ENCODE measurements at regions not wholly inside any gene's neighbourhood (a gene's known extent, or its start where the extent isn't known, plus 50 kb on each side); places are given as distances from the start of the nearest gene placed in this dataset.

DNA sequence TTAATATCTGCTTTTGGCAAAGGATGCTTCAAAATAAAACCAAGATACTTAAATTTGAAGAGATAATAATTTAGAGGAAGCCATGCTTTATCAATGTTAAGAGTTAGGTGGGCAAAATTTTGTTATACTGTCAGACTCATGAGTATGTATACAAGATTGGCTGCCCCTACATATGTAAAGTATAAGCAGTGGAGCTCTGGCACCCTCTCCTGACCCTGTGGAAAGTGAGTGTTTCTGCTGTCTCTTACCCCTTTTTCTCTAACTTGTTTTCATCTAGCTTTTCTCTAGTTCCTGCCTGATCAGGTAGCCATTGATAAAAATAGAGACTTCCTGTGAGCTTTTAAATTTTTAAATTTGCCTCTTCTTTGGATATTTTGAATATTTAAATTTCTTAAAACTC lies 710.9 kb upstream of the SPRY2 start:
- no peaks in the 10 kb centered on the region for H3K36me3 ChIP-seq (replicated peaks in 1 of 2; ENCODE audit: control insufficient read depth in 1 of 2, insufficient read depth in 2 of 2, low read length in 2 of 2)

DNA sequence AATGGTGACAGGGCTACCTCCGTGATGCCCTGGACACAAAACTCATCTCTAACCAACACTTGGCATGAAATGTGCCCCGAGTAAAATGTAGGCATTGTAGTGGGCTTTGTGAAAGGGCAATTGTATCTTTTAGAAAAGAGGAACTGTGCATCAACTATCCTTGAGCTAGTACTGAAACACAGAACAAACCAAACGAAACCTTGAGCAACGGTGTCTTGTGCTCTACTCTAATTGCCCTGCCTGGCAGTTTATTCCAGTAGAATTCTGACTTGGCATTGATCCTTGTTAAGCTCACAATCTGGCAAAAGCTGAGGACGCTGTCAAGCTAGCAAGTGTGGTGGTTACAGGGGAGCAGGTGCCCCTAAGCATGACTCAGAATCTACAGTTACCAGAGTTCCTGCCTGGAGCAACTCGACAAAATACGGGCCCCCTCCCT lies 707.1 kb upstream of the SPRY2 start:
- no peak for DNase-seq
- Mint-ChIP-seq H3K9me3 (peaks cover 0 to 4% (median 2%) of the 10 kb centered on the region in 7 donors), H3K4me1 (no peaks in the 10 kb centered on the region), H3K4me3 (no peak overlapping the region), H3K36me3 (no peaks in the 10 kb centered on the region), H3K27me3 (ENCODE audit: low read depth in 3 of 3) (peaks cover 0 to 2% (median 0%) of the 10 kb centered on the region in 3 donors), H3K27ac (no peak overlapping the region)
- TF ChIP-seq, protein P1, sequence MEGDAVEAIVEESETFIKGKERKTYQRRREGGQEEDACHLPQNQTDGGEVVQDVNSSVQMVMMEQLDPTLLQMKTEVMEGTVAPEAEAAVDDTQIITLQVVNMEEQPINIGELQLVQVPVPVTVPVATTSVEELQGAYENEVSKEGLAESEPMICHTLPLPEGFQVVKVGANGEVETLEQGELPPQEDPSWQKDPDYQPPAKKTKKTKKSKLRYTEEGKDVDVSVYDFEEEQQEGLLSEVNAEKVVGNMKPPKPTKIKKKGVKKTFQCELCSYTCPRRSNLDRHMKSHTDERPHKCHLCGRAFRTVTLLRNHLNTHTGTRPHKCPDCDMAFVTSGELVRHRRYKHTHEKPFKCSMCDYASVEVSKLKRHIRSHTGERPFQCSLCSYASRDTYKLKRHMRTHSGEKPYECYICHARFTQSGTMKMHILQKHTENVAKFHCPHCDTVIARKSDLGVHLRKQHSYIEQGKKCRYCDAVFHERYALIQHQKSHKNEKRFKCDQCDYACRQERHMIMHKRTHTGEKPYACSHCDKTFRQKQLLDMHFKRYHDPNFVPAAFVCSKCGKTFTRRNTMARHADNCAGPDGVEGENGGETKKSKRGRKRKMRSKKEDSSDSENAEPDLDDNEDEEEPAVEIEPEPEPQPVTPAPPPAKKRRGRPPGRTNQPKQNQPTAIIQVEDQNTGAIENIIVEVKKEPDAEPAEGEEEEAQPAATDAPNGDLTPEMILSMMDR (IDR thresholded peaks at IDR 0.05), result no peak
- Histone ChIP-seq H3K27ac (ENCODE audit: low read depth in 1 of 2, low read length in 2 of 2) (no peak overlapping the region), H3K9me3 (replicated peaks in 1 of 2; ENCODE audit: control insufficient read depth in 1 of 2, insufficient read depth in 1 of 2, low read length in 2 of 2) (no peaks in the 10 kb centered on the region), H3K27me3 (ENCODE audit: control insufficient read depth in 2 of 2, insufficient read depth in 2 of 2, low read length in 2 of 2) (no peaks in the 10 kb centered on the region), H3K4me1 (ENCODE audit: control insufficient read depth in 1 of 2, insufficient read depth in 2 of 2, low read length in 2 of 2) (no peaks in the 10 kb centered on the region), H4K20me1 (ENCODE audit: insufficient read depth, low read length) (no peaks in the 10 kb centered on the region), H3K9ac (ENCODE audit: insufficient read depth, low read length, poor library complexity, severe bottlenecking) (no peak overlapping the region), H3K4me3 (replicated peaks in 1 of 3; ENCODE audit: low read depth in 2 of 3, low read length in 3 of 3) (no peak overlapping the region), H3K79me2 (ENCODE audit: insufficient read depth, low read length) (no peaks in the 10 kb centered on the region), H3K4me2 (replicated peaks; ENCODE audit: extremely low read depth, low read length, poor library complexity, severe bottlenecking) (no peak overlapping the region), H2AFZ (ENCODE audit: insufficient read depth, low read depth, low read length, poor library complexity, severe bottlenecking) (no peak overlapping the region), H3K36me3 (replicated peaks in 1 of 2; ENCODE audit: control insufficient read depth in 1 of 2, insufficient read depth in 2 of 2, low read length in 2 of 2) (no peaks in the 10 kb centered on the region)
- intact Hi-C loops (cut with micrococcal nuclease), result no loop called here
- WGBS (ENCODE audit: insufficient coverage), result 95% methylated on average over 2 of the region's 7 CpGs

More for the DNA sequence above, 710.9 kb upstream of the SPRY2 start:
- no peak overlapping the region for H3K9ac ChIP-seq (ENCODE audit: insufficient read depth, low read length, poor library complexity, severe bottlenecking)
- H3K27ac ChIP-seq (ENCODE audit: low read depth in 1 of 2, low read length in 2 of 2), result no peak overlapping the region
- Mint-ChIP-seq H3K9me3 (peaks cover 0 to 3% (median 0%) of the 10 kb centered on the region in 7 donors), H3K4me3 (no peak overlapping the region), H3K27ac (no peak overlapping the region), H3K4me1 (no peaks in the 10 kb centered on the region), H3K27me3 (ENCODE audit: low read depth in 3 of 3) (peaks cover 0 to 2% (median 0%) of the 10 kb centered on the region in 3 donors), H3K36me3 (no peaks in the 10 kb centered on the region)
- TF ChIP-seq, protein P1 (IDR thresholded peaks at IDR 0.05), result no peak
- intact Hi-C loops (cut with micrococcal nuclease), result no loop called here
- H3K4me1 ChIP-seq (ENCODE audit: control insufficient read depth in 1 of 2, insufficient read depth in 2 of 2, low read length in 2 of 2), result no peaks in the 10 kb centered on the region
- no peaks in the 10 kb centered on the region for H3K9me3 ChIP-seq (replicated peaks in 1 of 2; ENCODE audit: control insufficient read depth in 1 of 2, insufficient read depth in 1 of 2, low read length in 2 of 2)
- no peaks in the 10 kb centered on the region for H4K20me1 ChIP-seq (ENCODE audit: insufficient read depth, low read length)
- H2AFZ ChIP-seq (ENCODE audit: insufficient read depth, low read depth, low read length, poor library complexity, severe bottlenecking), result no peak overlapping the region
- H3K27me3 ChIP-seq (ENCODE audit: control insufficient read depth in 2 of 2, insufficient read depth in 2 of 2, low read length in 2 of 2), result no peaks in the 10 kb centered on the region
- H3K4me3 ChIP-seq (replicated peaks in 1 of 3; ENCODE audit: low read depth in 2 of 3, low read length in 3 of 3), result no peak overlapping the region
- H3K4me2 ChIP-seq (replicated peaks; ENCODE audit: extremely low read depth, low read length, poor library complexity, severe bottlenecking), result no peak overlapping the region
- no peaks in the 10 kb centered on the region for H3K79me2 ChIP-seq (ENCODE audit: insufficient read depth, low read length)
- DNase-seq, result no peak

Data from CD14-positive monocyte (primary cell).